ENCODE measurements at regions not wholly inside any gene's neighbourhood (a gene's known extent, or its start where the extent isn't known, plus 50 kb on each side); places are given as distances from the start of the nearest gene placed in this dataset.

- TF ChIP-seq EZH2 (IDR thresholded peaks at IDR 0.05; ENCODE audit: low read depth) (no peak), CTCF (conservative IDR thresholded peaks at IDR 0.05) (no peak)
Measured at GRCh38 chr7:49438281-49438680, 335.2 kb upstream of the VWC2 start.

All from PC-9 (cell line).